Mesenchymal stem cell (in vitro differentiated cells and primary cell): ENCODE measurements at regions not wholly inside any gene's neighbourhood (a gene's known extent, or its start where the extent isn't known, plus 50 kb on each side); places are given as distances from the start of the nearest gene placed in this dataset.
A peak's percentile ranks its signal among the peaks of the same experiment; 100 is the strongest.

Experiments used
- DNase-seq: peaks from one replicate; pipeline ENCODE4 v3.0.0-alpha.2; 2013
- H2AFZ ChIP-seq: one replicate; pipeline ENCODE4 v1.6.1; 2013; ENCODE audit warnings: low read depth, mild to moderate bottlenecking, control low read depth, inconsistent platforms, low read length, moderate library complexity
- H2AK5ac ChIP-seq: 2 replicates; pipeline ENCODE4 v1.6.1; 2013; ENCODE audit warnings: low read length, moderate library complexity, mild to moderate bottlenecking, inconsistent platforms; ENCODE audit not compliant: severe bottlenecking
- H2BK120ac ChIP-seq: one replicate; pipeline ENCODE4 v1.6.1; 2013; ENCODE audit warnings: low read depth, mild to moderate bottlenecking, inconsistent platforms, low read length, moderate library complexity
- H2BK12ac ChIP-seq, 2 experiments: one replicate each; pipeline ENCODE4 v1.6.1; 2013; ENCODE audit warnings: inconsistent platforms in 2 of 2, low read length in 2 of 2, mild to moderate bottlenecking in 2 of 2, moderate library complexity in 2 of 2, control low read depth in 1 of 2
- H2BK15ac ChIP-seq: one replicate; pipeline ENCODE4 v1.6.1; 2013; ENCODE audit warnings: mild to moderate bottlenecking, low read depth, inconsistent platforms; ENCODE audit not compliant: poor library complexity, severe bottlenecking
- H2BK5ac ChIP-seq: 2 replicates; pipeline ENCODE4 v1.6.1; 2013; ENCODE audit warnings: low read depth, mild to moderate bottlenecking, low read length, control low read depth, inconsistent platforms; ENCODE audit not compliant: poor library complexity, severe bottlenecking
- H3K14ac ChIP-seq, 2 experiments: one replicate each; pipeline ENCODE4 v1.6.1; 2013; ENCODE audit warnings: inconsistent platforms in 2 of 2, low read length in 2 of 2, control low read depth in 1 of 2, mild to moderate bottlenecking in 1 of 2, moderate library complexity in 1 of 2
- H3K18ac ChIP-seq, 2 experiments: one replicate each; pipeline ENCODE4 v1.6.1; 2013; ENCODE audit warnings: inconsistent platforms in 2 of 2, low read length in 2 of 2, control low read depth in 1 of 2, low read depth in 1 of 2, mild to moderate bottlenecking in 1 of 2
- H3K23ac ChIP-seq, 2 experiments: one replicate each; pipeline ENCODE4 v1.6.1; 2013; ENCODE audit warnings: inconsistent platforms in 2 of 2, low read length in 2 of 2, mild to moderate bottlenecking in 2 of 2, moderate library complexity in 2 of 2, control low read depth in 1 of 2
- H3K27ac ChIP-seq: 2 replicates; pipeline ENCODE4 v1.5.1; 2013; ENCODE audit warnings: mild to moderate bottlenecking, moderate library complexity, low read length, control low read depth, inconsistent platforms; ENCODE audit not compliant: poor library complexity, severe bottlenecking
- H3K27me3 ChIP-seq, 2 experiments: 2 replicates each; pipeline versions ENCODE4 v1.6.1 to v1.7.0; 2013; ENCODE audit warnings: low read length in 2 of 2, mild to moderate bottlenecking in 2 of 2, moderate library complexity in 2 of 2, control low read depth in 1 of 2, inconsistent platforms in 1 of 2; ENCODE audit not compliant: control insufficient read depth in 1 of 2, insufficient read depth in 1 of 2
- H3K36me3 ChIP-seq, 2 experiments: 2 replicates each; pipeline versions ENCODE4 v1.6.1 to v1.7.0; 2013; ENCODE audit warnings: low read length in 2 of 2, control low read depth in 1 of 2, inconsistent platforms in 1 of 2, low read depth in 1 of 2, mild to moderate bottlenecking in 1 of 2; ENCODE audit not compliant: insufficient read depth in 2 of 2, control insufficient read depth in 1 of 2
- H3K4ac ChIP-seq, 2 experiments: one replicate each; pipeline ENCODE4 v1.6.1; 2013; ENCODE audit warnings: inconsistent platforms in 2 of 2, low read length in 2 of 2, mild to moderate bottlenecking in 2 of 2, moderate library complexity in 2 of 2, control low read depth in 1 of 2, low read depth in 1 of 2
- H3K4me1 ChIP-seq: 2 replicates; pipeline ENCODE4 v1.6.1; 2013; ENCODE audit warnings: low read depth, low read length, control low read depth; ENCODE audit not compliant: control insufficient read depth, insufficient read depth
- H3K4me2 ChIP-seq: 2 replicates; pipeline ENCODE4 v1.6.1; 2013; ENCODE audit warnings: low read length, mild to moderate bottlenecking, inconsistent platforms; ENCODE audit not compliant: poor library complexity, severe bottlenecking
- H3K4me3 ChIP-seq, 2 experiments: 2 replicates each; pipeline versions ENCODE4 v1.5.1 to v1.7.0; 2013; ENCODE audit warnings: low read length in 2 of 2, mild to moderate bottlenecking in 2 of 2, control low read depth in 1 of 2, low read depth in 1 of 2; ENCODE audit not compliant: insufficient read depth in 1 of 2
- H3K79me1 ChIP-seq: replicated peaks from 2 replicates; pipeline ENCODE4 v1.6.1; 2013; ENCODE audit warnings: mild to moderate bottlenecking, control low read depth, low read length, inconsistent platforms; ENCODE audit not compliant: poor library complexity, severe bottlenecking
- H3K9ac ChIP-seq: 2 replicates; pipeline ENCODE4 v1.7.0; 2013; ENCODE audit warnings: mild to moderate bottlenecking, low read length, moderate library complexity
- H3K9me3 ChIP-seq: 2 replicates; pipeline ENCODE4 v1.7.0; 2013; ENCODE audit warnings: mild to moderate bottlenecking, low read length; ENCODE audit not compliant: control insufficient read depth
- H4K8ac ChIP-seq: one replicate; pipeline ENCODE4 v1.6.1; 2013; ENCODE audit warnings: inconsistent platforms, mild to moderate bottlenecking, low read length, moderate library complexity
- H4K91ac ChIP-seq: one replicate; pipeline ENCODE4 v1.6.1; 2013; ENCODE audit warnings: mild to moderate bottlenecking, low read length, inconsistent platforms
- WGBS: methylation state at CpG from one replicate; pipeline ENCODE4 v1.1.7; 2013; ENCODE audit warnings: mixed read lengths; 5-methylcytosine and 5-hydroxymethylcytosine counted together

DNA sequence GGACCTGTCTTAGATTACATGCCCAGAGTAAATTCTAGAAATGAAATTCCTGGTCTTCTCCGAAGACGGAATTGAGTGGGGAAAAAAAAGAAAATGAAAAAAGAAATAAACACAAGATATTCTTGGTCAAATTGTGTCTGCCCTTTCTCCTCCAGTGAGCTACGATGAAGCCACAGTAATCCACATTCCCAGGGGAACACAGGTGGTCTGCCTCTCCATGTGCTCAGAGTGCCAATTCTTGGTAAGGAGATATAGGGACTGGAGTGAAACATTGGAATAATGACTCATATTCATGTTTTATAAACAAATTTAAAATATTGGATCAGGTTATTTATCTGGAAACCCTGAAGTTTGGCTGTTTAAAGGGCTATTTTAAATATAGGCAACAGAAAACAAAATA lies 54.2 kb upstream of the MGST2 start:
- no peak overlapping the region for H3K27ac ChIP-seq
- no peak overlapping the region for H2AK5ac ChIP-seq
- no peak overlapping the region for H2BK5ac ChIP-seq
- H3K4ac ChIP-seq: no peak overlapping the region
- H3K36me3 ChIP-seq: no peaks in the 10 kb centered on the region
- H3K9me3 ChIP-seq: no peaks in the 10 kb centered on the region
- H2BK15ac ChIP-seq: no peak overlapping the region
- H3K18ac ChIP-seq: no peak overlapping the region
- no peaks in the 10 kb centered on the region for H3K79me1 ChIP-seq
- no peak overlapping the region for H3K14ac ChIP-seq
- no peak overlapping the region for H3K9ac ChIP-seq
- H4K8ac ChIP-seq: no peak overlapping the region
- H3K4me1 ChIP-seq: peaks cover 6% of the 10 kb centered on the region
- H3K4me2 ChIP-seq: no peak overlapping the region
- H3K27me3 ChIP-seq: no peaks in the 10 kb centered on the region
- H2AFZ ChIP-seq: no peak overlapping the region
- no peak overlapping the region for H3K23ac ChIP-seq
- no peak overlapping the region for H3K4me3 ChIP-seq
- H2BK12ac ChIP-seq: no peak overlapping the region
- H2BK120ac ChIP-seq: no peak overlapping the region
- H4K91ac ChIP-seq: no peak overlapping the region
- no peak for DNase-seq
- WGBS: 100% methylated on average over 2 of the region's 3 CpGs

DNA sequence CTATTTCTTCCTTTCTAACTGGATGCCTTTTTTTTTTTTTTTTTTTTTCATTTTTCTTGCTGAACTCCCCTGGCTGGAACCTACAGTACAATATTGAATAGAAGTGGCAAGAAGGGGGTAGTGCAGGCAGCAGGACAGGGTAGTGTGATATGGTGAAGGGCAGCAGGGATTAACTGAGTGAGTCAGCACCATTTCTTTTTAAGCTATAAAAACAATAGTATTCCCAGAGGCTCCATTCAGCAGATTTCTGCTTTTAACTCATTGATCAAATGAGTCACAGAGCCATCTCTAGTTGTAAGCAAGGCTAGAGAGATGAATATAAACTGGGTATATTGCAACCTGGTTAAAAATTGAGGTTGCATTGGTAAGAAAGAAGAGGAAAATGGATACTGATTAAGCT lies 53.6 kb upstream of the SETD7 start:
- Histone ChIP-seq H2BK12ac (no peak overlapping the region), H3K4me2 (no peak overlapping the region), H3K4me1 (peaks cover 13% of the 10 kb centered on the region), H3K23ac (no peak overlapping the region), H3K9ac (peak overlapping the region; percentile 29), H2AFZ (no peak overlapping the region), H3K79me1 (no peaks in the 10 kb centered on the region), H3K14ac (no peak overlapping the region), H3K27ac (no peak overlapping the region), H3K4ac (no peak overlapping the region), H3K36me3 (no peaks in the 10 kb centered on the region), H2BK120ac (no peak overlapping the region), H4K91ac (no peak overlapping the region), H3K18ac (no peak overlapping the region), H2AK5ac (no peak overlapping the region), H2BK15ac (no peak overlapping the region), H4K8ac (no peak overlapping the region), H3K9me3 (no peaks in the 10 kb centered on the region), H2BK5ac (no peak overlapping the region), H3K4me3 (no peak overlapping the region), H3K27me3 (peaks cover 0 to 14% of the 10 kb centered on the region in 2 experiments)
- peak; percentile 70 for DNase-seq

DNA sequence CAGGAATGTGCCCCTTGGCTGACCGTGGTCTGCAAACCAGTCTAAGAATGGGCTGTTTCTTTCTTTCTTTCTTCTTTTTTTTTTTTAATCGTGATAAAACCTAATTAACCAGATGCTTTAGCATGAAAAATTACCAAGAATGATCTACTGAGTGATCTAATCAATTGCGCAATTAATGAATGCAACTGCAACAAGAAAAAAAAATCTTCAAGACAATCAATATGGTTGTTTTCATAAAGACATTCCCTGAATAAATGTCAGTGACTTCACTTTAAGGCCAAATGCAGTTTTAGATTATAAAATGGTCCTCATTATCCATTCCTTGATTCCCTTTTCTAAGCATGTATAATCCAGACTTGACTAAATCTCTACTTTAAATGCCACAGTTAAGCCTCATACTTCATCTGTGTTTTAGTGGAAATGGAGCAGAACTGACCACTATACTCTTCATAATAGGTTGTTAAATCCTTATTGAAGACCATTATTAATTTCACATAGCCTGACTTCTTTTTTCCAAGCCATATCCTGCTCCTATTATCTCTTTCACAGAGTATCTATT lies 51.6 kb upstream of the SETD7 start:
- H3K4ac ChIP-seq: no peak overlapping the region
- H2AK5ac ChIP-seq: no peak overlapping the region
- H2AFZ ChIP-seq: no peak overlapping the region
- H4K8ac ChIP-seq: no peak overlapping the region
- DNase-seq: no peak
- H3K27me3 ChIP-seq: peaks cover 0 to 26% of the 10 kb centered on the region in 2 experiments
- H3K4me2 ChIP-seq: no peak overlapping the region
- 71% methylated on average over 1 of the region's 3 CpGs for WGBS
- no peaks in the 10 kb centered on the region for H3K9me3 ChIP-seq
- H3K18ac ChIP-seq: no peak overlapping the region
- no peak overlapping the region for H2BK5ac ChIP-seq
- peak overlapping the region; percentile 3 for H3K27ac ChIP-seq
- H2BK12ac ChIP-seq: no peak overlapping the region
- no peak overlapping the region for H2BK15ac ChIP-seq
- H3K23ac ChIP-seq: no peak overlapping the region
- peaks cover 20% of the 10 kb centered on the region for H3K4me1 ChIP-seq
- no peak overlapping the region for H3K14ac ChIP-seq
- no peaks in the 10 kb centered on the region for H3K79me1 ChIP-seq
- H3K9ac ChIP-seq: peak overlapping the region; percentile 75
- H4K91ac ChIP-seq: no peak overlapping the region
- H3K4me3 ChIP-seq: peak overlapping the region in 1 of 2 experiments; percentile 39
- H2BK120ac ChIP-seq: no peak overlapping the region
- H3K36me3 ChIP-seq: no peaks in the 10 kb centered on the region

DNA sequence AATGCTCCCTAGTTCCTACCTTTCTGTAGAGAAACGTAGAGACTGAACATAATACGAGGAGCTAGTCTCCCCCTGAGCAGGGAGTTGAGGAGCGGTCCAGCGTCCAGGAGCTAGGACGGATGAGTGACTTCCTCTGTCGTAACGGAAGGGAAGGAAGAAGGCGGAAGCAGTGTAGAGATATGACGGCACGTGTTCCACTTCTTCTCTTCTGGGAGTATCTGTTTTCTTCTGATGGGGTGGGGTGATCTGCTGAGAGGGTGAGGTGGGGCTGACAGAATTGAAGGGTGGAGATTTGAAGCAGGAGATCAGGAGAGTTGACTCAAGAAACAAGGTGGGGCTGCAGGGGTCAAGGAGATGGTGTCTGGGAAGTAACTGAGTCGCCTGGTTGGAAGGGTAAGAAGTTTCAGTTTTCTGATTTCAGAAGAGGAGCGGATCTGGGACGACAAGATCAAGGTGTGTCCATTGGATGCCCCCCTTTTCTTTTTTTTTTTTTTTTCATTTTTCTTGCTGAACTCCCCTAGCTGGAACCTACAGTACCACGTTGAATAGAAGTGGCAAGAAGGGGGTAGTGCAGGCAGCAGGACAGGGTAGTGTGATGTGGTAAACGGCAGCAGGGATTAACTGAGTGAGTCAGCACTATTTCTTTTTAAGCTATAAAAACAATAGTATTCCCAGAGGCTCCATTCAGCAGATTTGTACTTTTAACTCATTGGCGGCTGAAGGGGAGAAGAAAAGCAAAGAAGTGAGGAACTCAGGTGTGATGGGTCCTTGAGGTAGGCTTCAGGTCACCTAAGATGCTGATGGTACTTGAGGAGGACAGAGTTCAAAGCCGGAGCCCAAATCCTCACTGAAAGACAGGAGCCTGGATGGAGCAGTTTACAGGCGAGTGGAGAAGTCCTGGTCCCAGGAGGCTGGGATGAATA lies 50.8 kb upstream of the SETD7 start:
- Histone ChIP-seq H3K4me3 (peak overlapping the region in 1 of 2 experiments; percentile 39), H3K14ac (no peak overlapping the region), H4K8ac (no peak overlapping the region), H3K9me3 (no peaks in the 10 kb centered on the region), H2AFZ (no peak overlapping the region), H3K23ac (no peak overlapping the region), H3K36me3 (no peaks in the 10 kb centered on the region), H2AK5ac (peak overlapping the region; percentile 100), H3K79me1 (no peaks in the 10 kb centered on the region), H3K18ac (peak overlapping the region; percentile 88 to 97), H4K91ac (peak overlapping the region; percentile 82), H2BK5ac (no peak overlapping the region), H2BK15ac (no peak overlapping the region), H3K4ac (peak overlapping the region in 1 of 2 experiments; percentile 22), H3K4me2 (no peak overlapping the region), H2BK12ac (peak overlapping the region; percentile 86 to 92), H2BK120ac (no peak overlapping the region), H3K9ac (peak overlapping the region; percentile 75), H3K4me1 (peaks cover 20% of the 10 kb centered on the region), H3K27me3 (peaks cover 0 to 26% of the 10 kb centered on the region in 2 experiments), H3K27ac (peak overlapping the region; percentile 3)
- WGBS: 83% methylated on average over 16 of the region's 18 CpGs
- peak; percentile 70 for DNase-seq
